Activated CD8-positive, alpha-beta T cell treated with anti-CD3 and anti-CD28 coated beads for 36 hours (primary cell): ENCODE measurements at regions not wholly inside any gene's neighbourhood (a gene's known extent, or its start where the extent isn't known, plus 50 kb on each side); places are given as distances from the start of the nearest gene placed in this dataset.

Source experiments
- ATAC-seq: fragments of 200-7000 bp; cut with Tn5 transposase; one replicate; pipeline ENCODE4 v1.10.0; 2021; ENCODE audit warnings: mild to moderate bottlenecking, moderate library complexity
- CTCF ChIA-PET: fragments of 350-600 bp; sonication (Branson Sonifier 250); formaldehyde crosslinking; loops from one replicate; lab custom pipeline; 2021; ENCODE audit warnings: antibody characterized with exemption; lab: Charles Lee
- POLR2A ChIA-PET: fragments of 350-600 bp; sonication (Branson Sonifier 250); formaldehyde crosslinking; loops from one replicate; lab custom pipeline; 2021; ENCODE audit warnings: antibody characterized with exemption; lab: Charles Lee
- DNase-seq: peaks from one replicate; pipeline ENCODE4 v3.0.0-alpha.2; 2020
- H3K27ac Mint-ChIP-seq: one replicate; pipeline ENCODE4 v1.8.0; 2021; ENCODE audit warnings: mild to moderate bottlenecking, mixed read lengths
- H3K27me3 Mint-ChIP-seq: one replicate; pipeline ENCODE4 v1.8.0; 2021; ENCODE audit warnings: mixed read lengths
- H3K36me3 Mint-ChIP-seq: one replicate; pipeline ENCODE4 v1.8.0; 2021; ENCODE audit warnings: low read depth, mixed read lengths
- H3K4me1 Mint-ChIP-seq: one replicate; pipeline ENCODE4 v1.8.0; 2021; ENCODE audit warnings: low read depth, mixed read lengths
- H3K4me3 Mint-ChIP-seq: one replicate; pipeline ENCODE4 v1.8.0; 2021; ENCODE audit warnings: mild to moderate bottlenecking, moderate library complexity, mixed read lengths
- H3K9me3 Mint-ChIP-seq: one replicate; pipeline ENCODE4 v1.8.0; 2021; ENCODE audit warnings: mixed read lengths
- intact Hi-C: fragments of 100-400 bp; cut with micrococcal nuclease; formaldehyde crosslinking; loops from one replicate; pipeline ENCODE4 v1.10.0; 2022
- TF ChIP-seq, protein P1 (sequence below): fragments of 200-600 bp; IDR thresholded peaks from one replicate; pipeline ENCODE4 v1.8.0; 2022; ENCODE audit warnings: antibody characterized with exemption, mild to moderate bottlenecking

DNA sequence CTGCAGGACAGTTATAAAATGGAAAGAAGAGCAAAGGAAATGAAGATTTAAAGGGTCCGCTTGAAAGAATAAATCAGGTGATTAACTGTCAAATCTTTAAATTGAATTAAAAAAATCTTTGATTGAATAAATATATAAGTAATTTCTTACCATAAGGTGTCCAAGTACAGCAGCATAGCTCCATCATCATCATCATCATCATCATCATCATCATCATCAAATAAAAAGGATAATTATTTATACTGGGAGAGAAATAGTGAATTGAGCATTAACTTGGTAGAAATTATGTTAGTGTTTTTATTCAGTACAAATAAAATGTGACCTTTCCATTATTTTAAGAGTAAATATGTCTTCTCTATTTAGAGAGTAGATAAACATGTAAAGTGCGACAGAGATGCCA is 745.6 kb upstream of the MARCKS start:
- ATAC-seq: no peak
- DNase-seq: no peak
- no peak overlapping the region for H3K4me3 Mint-ChIP-seq
- no peaks in the 10 kb centered on the region for H3K4me1 Mint-ChIP-seq
- intact Hi-C loops: no loop called here
- CTCF ChIA-PET: no interaction called here
- H3K27ac Mint-ChIP-seq: no peak overlapping the region
- POLR2A ChIA-PET: no interaction called here
- no peaks in the 10 kb centered on the region for H3K36me3 Mint-ChIP-seq
- H3K27me3 Mint-ChIP-seq: no peaks in the 10 kb centered on the region
- peaks cover 5% of the 10 kb centered on the region for H3K9me3 Mint-ChIP-seq
- TF ChIP-seq, protein P1, sequence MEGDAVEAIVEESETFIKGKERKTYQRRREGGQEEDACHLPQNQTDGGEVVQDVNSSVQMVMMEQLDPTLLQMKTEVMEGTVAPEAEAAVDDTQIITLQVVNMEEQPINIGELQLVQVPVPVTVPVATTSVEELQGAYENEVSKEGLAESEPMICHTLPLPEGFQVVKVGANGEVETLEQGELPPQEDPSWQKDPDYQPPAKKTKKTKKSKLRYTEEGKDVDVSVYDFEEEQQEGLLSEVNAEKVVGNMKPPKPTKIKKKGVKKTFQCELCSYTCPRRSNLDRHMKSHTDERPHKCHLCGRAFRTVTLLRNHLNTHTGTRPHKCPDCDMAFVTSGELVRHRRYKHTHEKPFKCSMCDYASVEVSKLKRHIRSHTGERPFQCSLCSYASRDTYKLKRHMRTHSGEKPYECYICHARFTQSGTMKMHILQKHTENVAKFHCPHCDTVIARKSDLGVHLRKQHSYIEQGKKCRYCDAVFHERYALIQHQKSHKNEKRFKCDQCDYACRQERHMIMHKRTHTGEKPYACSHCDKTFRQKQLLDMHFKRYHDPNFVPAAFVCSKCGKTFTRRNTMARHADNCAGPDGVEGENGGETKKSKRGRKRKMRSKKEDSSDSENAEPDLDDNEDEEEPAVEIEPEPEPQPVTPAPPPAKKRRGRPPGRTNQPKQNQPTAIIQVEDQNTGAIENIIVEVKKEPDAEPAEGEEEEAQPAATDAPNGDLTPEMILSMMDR: no peak

DNA sequence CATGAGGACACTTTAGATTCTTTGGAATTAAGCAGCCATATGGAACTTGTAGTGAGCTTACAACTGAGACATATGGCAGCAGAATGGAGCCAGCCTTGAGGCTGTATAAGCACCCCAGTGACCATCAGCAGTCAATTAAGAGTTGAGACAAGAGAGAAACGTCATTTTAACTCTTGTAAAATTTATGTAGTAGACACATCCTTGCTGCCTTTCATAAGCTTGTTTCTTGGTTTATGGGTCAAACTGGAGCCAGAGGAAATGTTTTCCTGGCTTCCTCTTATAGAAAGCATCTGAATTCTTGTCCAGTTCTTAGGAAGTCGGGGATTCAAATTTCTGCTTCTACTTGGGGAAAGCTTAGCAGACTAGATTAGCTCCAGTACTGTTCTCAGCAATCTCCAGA is 745.1 kb upstream of the MARCKS start:
- intact Hi-C loops: no loop called here
- Mint-ChIP-seq H3K36me3 (no peaks in the 10 kb centered on the region), H3K4me1 (no peaks in the 10 kb centered on the region), H3K27me3 (no peaks in the 10 kb centered on the region), H3K27ac (no peak overlapping the region), H3K9me3 (peaks cover 7% of the 10 kb centered on the region), H3K4me3 (no peak overlapping the region)
- no peak for ATAC-seq
- TF ChIP-seq, protein P1: no peak
- POLR2A ChIA-PET: no interaction called here
- CTCF ChIA-PET: no interaction called here
- DNase-seq: no peak

DNA sequence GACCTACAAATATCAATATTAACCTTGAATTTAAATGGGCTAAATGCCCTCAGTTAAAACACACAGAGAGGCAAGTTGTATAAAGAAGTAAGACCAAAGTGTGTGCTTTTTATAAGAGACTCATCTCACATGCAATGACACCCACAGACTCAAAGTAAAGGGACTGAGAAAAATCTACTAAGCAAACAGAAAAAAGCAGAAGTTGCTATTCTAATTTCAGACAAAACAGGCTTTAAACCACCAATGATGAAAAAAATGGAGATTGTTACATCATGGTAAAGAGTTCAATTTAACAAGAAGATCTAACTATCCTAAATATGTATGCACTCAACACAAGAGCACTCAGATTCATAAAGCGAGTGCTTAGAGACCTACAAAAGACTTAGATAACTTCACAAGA is 741.9 kb upstream of the MARCKS start:
- ChIA-PET CTCF (no interaction called here), POLR2A (no interaction called here)
- Mint-ChIP-seq H3K27me3 (no peaks in the 10 kb centered on the region), H3K9me3 (peaks cover 7% of the 10 kb centered on the region), H3K4me3 (no peak overlapping the region), H3K27ac (no peak overlapping the region), H3K36me3 (no peaks in the 10 kb centered on the region), H3K4me1 (no peaks in the 10 kb centered on the region)
- ATAC-seq (no peak), DNase-seq (no peak)
- TF ChIP-seq, protein P1: no peak
- intact Hi-C loops: no loop called here

DNA sequence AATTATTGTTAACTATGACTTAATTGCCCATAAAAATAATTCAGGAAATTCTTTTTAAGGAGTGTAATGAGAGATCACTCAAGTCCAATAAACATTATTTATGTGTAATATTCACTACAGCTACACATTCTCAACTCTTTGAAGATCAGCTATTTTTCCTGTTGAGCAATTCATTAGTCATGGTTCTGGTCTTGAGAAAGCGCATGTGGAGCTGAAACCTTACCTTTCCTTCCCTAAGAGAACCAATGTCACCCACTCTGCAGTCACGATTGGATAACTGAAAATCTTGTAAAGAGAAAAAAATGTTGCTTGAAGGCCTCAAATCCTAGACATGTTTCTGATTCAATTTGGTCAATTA is 736.9 kb upstream of the MARCKS start:
- H3K4me1 Mint-ChIP-seq: no peaks in the 10 kb centered on the region
- ATAC-seq (no peak), DNase-seq (no peak)
- no peak overlapping the region for H3K27ac Mint-ChIP-seq
- ChIA-PET POLR2A (no interaction called here), CTCF (no interaction called here)
- peaks cover 7% of the 10 kb centered on the region for H3K9me3 Mint-ChIP-seq
- H3K4me3 Mint-ChIP-seq: no peak overlapping the region
- no peaks in the 10 kb centered on the region for H3K36me3 Mint-ChIP-seq
- no peaks in the 10 kb centered on the region for H3K27me3 Mint-ChIP-seq
- TF ChIP-seq, protein P1: no peak
- intact Hi-C loops: no loop called here

DNA sequence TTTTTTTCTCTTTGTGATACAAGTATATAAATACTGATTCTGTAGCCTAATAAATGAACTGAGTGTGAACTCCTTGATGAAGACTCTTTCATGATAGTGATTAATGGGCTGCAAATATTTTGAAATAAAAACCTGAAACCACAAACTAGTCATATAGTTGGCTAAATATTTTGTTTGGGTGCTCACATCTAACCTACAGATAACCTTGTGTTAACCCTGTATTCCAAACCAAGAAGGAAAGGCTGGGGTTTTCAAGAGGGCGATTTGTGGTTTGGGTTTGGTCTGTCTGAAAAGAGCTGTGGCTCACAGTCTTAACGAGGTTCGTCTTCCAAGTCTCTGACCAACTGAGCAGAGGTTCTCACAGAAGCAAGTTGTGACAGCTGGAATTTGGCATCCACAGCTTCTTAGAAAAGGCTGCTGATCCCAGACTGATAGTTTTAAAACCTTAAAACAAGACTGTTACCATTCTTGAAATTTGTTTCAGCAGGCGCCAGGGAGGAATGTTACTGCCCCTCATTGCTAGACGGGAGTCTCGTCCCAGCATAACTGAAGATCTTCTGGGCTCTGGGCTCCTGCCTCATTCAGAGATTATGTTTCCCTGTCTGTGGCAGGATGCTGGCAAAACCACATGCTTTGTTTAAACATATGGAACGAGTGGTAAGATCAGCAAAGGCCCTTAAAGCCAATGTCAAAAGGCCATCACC is 736.4 kb upstream of the MARCKS start:
- ChIA-PET CTCF (no interaction called here), POLR2A (no interaction called here)
- Mint-ChIP-seq H3K4me1 (no peaks in the 10 kb centered on the region), H3K9me3 (peaks cover 7% of the 10 kb centered on the region), H3K27me3 (no peaks in the 10 kb centered on the region), H3K36me3 (no peaks in the 10 kb centered on the region), H3K4me3 (no peak overlapping the region), H3K27ac (no peak overlapping the region)
- ATAC-seq (no peak), DNase-seq (no peak)
- intact Hi-C loops: no loop called here
- TF ChIP-seq, protein P1: no peak
